Lower leg skin (tissue), 3 donors: ENCODE measurements at regions not wholly inside any gene's neighbourhood (a gene's known extent, or its start where the extent isn't known, plus 50 kb on each side); places are given as distances from the start of the nearest gene placed in this dataset.

Experiments used
- CTCF ChIP-seq, 3 donors: fragments of 450-650 bp; IDR thresholded peaks; one replicate each; pipeline ENCODE4 v1.5.1; 2016; ENCODE audit warnings: antibody characterized with exemption in 3 of 3, mild to moderate bottlenecking in 3 of 3, moderate library complexity in 2 of 3
- POLR2A ChIP-seq, 2 donors: fragments of 450-650 bp; IDR thresholded peaks; one replicate each; pipeline ENCODE4 v1.6.1; 2016 to 2017; ENCODE audit warnings: antibody characterized with exemption in 2 of 2, mild to moderate bottlenecking in 1 of 2, moderate library complexity in 1 of 2

DNA sequence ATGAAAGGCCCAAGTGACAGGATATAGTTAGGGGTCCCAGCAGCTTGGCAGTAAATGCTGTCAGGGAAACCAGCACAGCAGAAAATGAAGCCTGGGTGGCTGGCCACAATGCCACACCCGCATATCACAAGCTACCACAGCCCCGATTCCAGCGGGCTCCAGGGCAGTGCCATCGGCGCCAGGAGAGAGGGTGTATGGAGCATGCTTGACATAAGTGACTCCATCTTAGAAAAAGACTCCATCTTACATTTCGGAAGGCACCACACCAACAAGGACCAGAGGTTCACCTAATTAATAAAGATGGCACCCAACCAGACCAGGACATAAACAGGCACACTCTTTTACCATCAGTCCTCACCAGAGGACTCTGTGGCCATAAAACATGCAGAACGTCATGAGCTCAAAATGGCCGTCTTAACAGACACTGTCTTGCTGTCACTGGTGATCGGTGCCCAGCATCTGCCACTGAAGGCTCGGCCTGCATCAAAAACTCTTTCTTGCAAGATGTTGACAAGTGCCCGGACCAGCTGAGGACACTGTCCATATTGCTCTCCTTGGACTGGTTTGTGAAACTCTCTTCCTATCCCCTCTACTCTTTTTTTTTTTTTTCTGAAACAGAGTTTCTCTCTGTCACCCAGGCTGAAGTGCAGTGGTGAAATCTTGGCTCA lies 67.4 kb upstream of the SPIN1 start:
- TF ChIP-seq CTCF (IDR thresholded peaks at IDR 0.05) (no peak), POLR2A (IDR thresholded peaks at IDR 0.05) (no peak)
